H1 (cell line): ENCODE measurements at regions not wholly inside any gene's neighbourhood (a gene's known extent, or its start where the extent isn't known, plus 50 kb on each side); places are given as distances from the start of the nearest gene placed in this dataset.

Source experiments
- CTCF ChIA-PET: fragments of 300-600 bp; sonication (Branson Sonifier 250); formaldehyde crosslinking; loops from one replicate; lab custom pipeline; 2021; ENCODE audit not compliant: partially characterized antibody; lab: Charles Lee
- POLR2A ChIA-PET: fragments of 300-600 bp; sonication (Branson Sonifier 250); formaldehyde crosslinking; loops from one replicate; lab custom pipeline; 2021; ENCODE audit warnings: inconsistent platforms; ENCODE audit not compliant: partially characterized antibody; lab: Charles Lee
- DNase-seq, 2 experiments: peaks; one replicate each; pipeline versions ENCODE4 v3.0.0 to v3.0.0-alpha.2; 2010 to 2022; ENCODE audit warnings: low spot score in 2 of 2, low read depth in 1 of 2, mixed read lengths in 1 of 2
- FAIRE-seq: peaks from 2 replicates; lab custom pipeline; 2011; peaks lifted over from hg19 to GRCh38; lab: Jason Lieb, UNC
- H2AFZ ChIP-seq: 2 replicates; pipeline ENCODE4 v1.8.1; 2012; ENCODE audit warnings: low read length, inconsistent platforms
- H2AK5ac ChIP-seq: 2 replicates; pipeline ENCODE4 v1.6.1; 2013; ENCODE audit warnings: low read depth, low read length
- H2BK120ac ChIP-seq: replicated peaks from 2 replicates; pipeline ENCODE3; 2013; ENCODE audit warnings: low read depth, low read length, inconsistent platforms
- H2BK12ac ChIP-seq: 2 replicates; pipeline ENCODE4 v1.6.1; 2013; ENCODE audit warnings: low read depth, low read length
- H2BK15ac ChIP-seq: 2 replicates; pipeline ENCODE4 v1.6.1; 2013; ENCODE audit warnings: low read length
- H2BK20ac ChIP-seq: 2 replicates; pipeline ENCODE4 v1.6.1; 2013; ENCODE audit warnings: low read length
- H2BK5ac ChIP-seq: 2 replicates; pipeline ENCODE4 v1.6.1; 2013; ENCODE audit warnings: low read depth, low read length
- H3K14ac ChIP-seq: 2 replicates; pipeline ENCODE4 v1.6.1; 2013; ENCODE audit warnings: inconsistent platforms; ENCODE audit not compliant: insufficient read length
- H3K18ac ChIP-seq: 2 replicates; pipeline ENCODE4 v1.6.1; 2013; ENCODE audit warnings: low read length; ENCODE audit errors: extremely low read depth
- H3K23ac ChIP-seq: 2 replicates; pipeline ENCODE4 v1.6.1; 2013; ENCODE audit warnings: inconsistent platforms; ENCODE audit not compliant: insufficient read length
- H3K23me2 ChIP-seq: 2 replicates; pipeline ENCODE4 v1.6.1; 2013; ENCODE audit warnings: low read depth, low read length
- H3K27ac ChIP-seq: 2 replicates; pipeline ENCODE4 v1.6.1; 2011; ENCODE audit warnings: low read depth, low read length, inconsistent platforms
- H3K27me3 ChIP-seq, 4 experiments: replicated peaks in 1 of 4; 1 replicate in 1 of 4; 2 replicates in 3 of 4; pipeline versions ENCODE4 v1.6.1 to v1.8.1; 2011 to 2013; ENCODE audit warnings: low read length in 3 of 4, mild to moderate bottlenecking in 3 of 4, inconsistent platforms in 2 of 4, mixed read lengths in 2 of 4, moderate library complexity in 1 of 4; ENCODE audit not compliant: control insufficient read depth in 3 of 4, insufficient read depth in 3 of 4; ENCODE audit errors: extremely low read depth in 1 of 4
- H3K36me3 ChIP-seq, 4 experiments: 2 replicates each; pipeline versions ENCODE4 v1.6.1 to v1.8.1; 2011 to 2013; ENCODE audit warnings: mild to moderate bottlenecking in 4 of 4, low read length in 3 of 4, moderate library complexity in 2 of 4, control low read depth in 1 of 4, inconsistent platforms in 1 of 4; ENCODE audit not compliant: insufficient read depth in 4 of 4, control insufficient read depth in 2 of 4
- H3K4ac ChIP-seq: replicated peaks from 2 replicates; pipeline ENCODE3; 2013; ENCODE audit warnings: low read length, low read depth, mixed read lengths, inconsistent platforms; ENCODE audit not compliant: insufficient read length
- H3K4me1 ChIP-seq, 4 experiments: replicated peaks in 1 of 4; 1 replicate in 1 of 4; 2 replicates in 3 of 4; pipeline versions ENCODE4 v1.6.1 to v1.8.1; 2011 to 2013; ENCODE audit warnings: low read length in 3 of 4, inconsistent platforms in 2 of 4, mixed read lengths in 1 of 4; ENCODE audit not compliant: insufficient read depth in 4 of 4, control insufficient read depth in 3 of 4
- H3K4me2 ChIP-seq, 2 experiments: 2 replicates each; pipeline versions ENCODE4 v1.6.1 to v1.8.1; 2011 to 2013; ENCODE audit warnings: low read depth in 2 of 2, low read length in 2 of 2, control low read depth in 1 of 2, inconsistent platforms in 1 of 2, mild to moderate bottlenecking in 1 of 2; ENCODE audit not compliant: insufficient read depth in 1 of 2
- H3K4me3 ChIP-seq, 4 experiments: fragments of 200-600, 300-600 bp in 1 of 4; sonication (generic), shearing (Covaris generic), sonication (Bioruptor Twin) in 1 of 4; 2 replicates each; pipeline versions ENCODE4 v1.5.1 to v1.8.1; 2011 to 2016; ENCODE audit warnings: low read length in 4 of 4, low read depth in 3 of 4, control low read depth in 2 of 4, inconsistent platforms in 2 of 4, mild to moderate bottlenecking in 2 of 4, mixed read lengths in 1 of 4, moderate library complexity in 1 of 4; ENCODE audit not compliant: insufficient read depth in 2 of 4; ENCODE audit errors: extremely low read depth in 1 of 4
- H3K56ac ChIP-seq: replicated peaks from 2 replicates; pipeline ENCODE3; 2013; ENCODE audit warnings: low read depth, mild to moderate bottlenecking, mixed read lengths, low read length, inconsistent platforms; ENCODE audit not compliant: insufficient read length
- H3K79me1 ChIP-seq: 2 replicates; pipeline ENCODE4 v1.6.1; 2013; ENCODE audit warnings: low read depth, low read length, control low read depth
- H3K79me2 ChIP-seq, 2 experiments: 2 replicates each; pipeline versions ENCODE4 v1.6.1 to v1.8.1; 2012 to 2013; ENCODE audit warnings: low read length in 2 of 2, mild to moderate bottlenecking in 2 of 2, inconsistent platforms in 1 of 2; ENCODE audit not compliant: insufficient read depth in 2 of 2, control insufficient read depth in 1 of 2
- H3K9ac ChIP-seq, 4 experiments: replicated peaks in 1 of 4; 1 replicate in 1 of 4; 2 replicates in 3 of 4; pipeline versions ENCODE4 v1.6.1 to v1.8.1; 2011 to 2013; ENCODE audit warnings: low read depth in 3 of 4, low read length in 3 of 4, control low read depth in 2 of 4, mild to moderate bottlenecking in 2 of 4, moderate library complexity in 2 of 4, inconsistent platforms in 1 of 4; ENCODE audit errors: extremely low read depth in 1 of 4
- H3K9me3 ChIP-seq, 2 experiments: 2 replicates each; pipeline versions ENCODE4 v1.6.1 to v1.8.1; 2012 to 2013; ENCODE audit warnings: mild to moderate bottlenecking in 2 of 2, moderate library complexity in 2 of 2, control low read depth in 1 of 2, inconsistent platforms in 1 of 2, low read depth in 1 of 2, low read length in 1 of 2, mixed read lengths in 1 of 2; ENCODE audit not compliant: insufficient read depth in 2 of 2
- H4K20me1 ChIP-seq, 2 experiments: replicated peaks in 1 of 2; 2 replicates each; pipeline versions ENCODE3 to v1.8.1; 2011 to 2013; ENCODE audit warnings: inconsistent platforms in 2 of 2, low read length in 2 of 2, mild to moderate bottlenecking in 1 of 2; ENCODE audit not compliant: insufficient read depth in 2 of 2, control insufficient read depth in 1 of 2
- H4K5ac ChIP-seq: 2 replicates; pipeline ENCODE4 v1.6.1; 2013; ENCODE audit warnings: low read length, low read depth, mixed read lengths, inconsistent platforms; ENCODE audit not compliant: insufficient read length
- H4K8ac ChIP-seq: 2 replicates; pipeline ENCODE4 v1.8.0; 2013; ENCODE audit warnings: mild to moderate bottlenecking, moderate library complexity, low read length, inconsistent platforms; ENCODE audit not compliant: insufficient read depth; ENCODE audit errors: extremely low read depth
- H4K91ac ChIP-seq: replicated peaks from 2 replicates; pipeline ENCODE3; 2013; ENCODE audit warnings: low read length, mixed read lengths, inconsistent platforms; ENCODE audit not compliant: insufficient read length
- JUN ChIP-seq: IDR thresholded peaks from 2 replicates; pipeline ENCODE4 v1.6.1; 2011; ENCODE audit warnings: low read depth, mild to moderate bottlenecking, improper control_type of control experiment, low read length
- POLR2A ChIP-seq, 2 experiments: IDR thresholded peaks; 1 replicate in 1 of 2; 2 replicates in 1 of 2; pipeline ENCODE4 v1.6.1; 2011; ENCODE audit warnings: low read depth in 2 of 2, low read length in 2 of 2, mild to moderate bottlenecking in 2 of 2; ENCODE audit errors: control extremely low read depth in 1 of 2
- SAP30 ChIP-seq: fragments of 300-600 bp; sonication (generic); IDR thresholded peaks from 2 replicates; pipeline ENCODE4 v1.7.1; 2012; ENCODE audit warnings: low read length, moderate library complexity, mild to moderate bottlenecking, inconsistent platforms; ENCODE audit not compliant: insufficient read depth, insufficient replicate concordance
- SP1 ChIP-seq: IDR thresholded peaks from 2 replicates; pipeline ENCODE4 v1.6.1; 2011; ENCODE audit warnings: low read depth, low read length
- WGBS, 2 experiments: shearing (Covaris generic) in 1 of 2; methylation state at CpG; one replicate each; pipeline versions ENCODE4 v1.1.6 to v1.1.7; 2013 to 2015; ENCODE audit warnings: low lambda C conversion rate in 2 of 2, mixed read lengths in 2 of 2, inconsistent platforms in 1 of 2, low coverage in 1 of 2, missing lambda C conversion rate in 1 of 2; ENCODE audit not compliant: insufficient replicate concordance in 2 of 2, insufficient coverage in 1 of 2, insufficient read length in 1 of 2; ENCODE audit errors: extremely low coverage in 1 of 2, missing lambda C conversion rate in 1 of 2; 5-methylcytosine and 5-hydroxymethylcytosine counted together

- H3K14ac ChIP-seq: no peak overlapping the region
- H2AFZ ChIP-seq: no peak overlapping the region; the same call in 1 of the 2 replicates
- no peak overlapping the region for H2AK5ac ChIP-seq
- H3K23me2 ChIP-seq: no peaks in the 10 kb centered on the region
- peaks cover 0 to 3% (median under 1%) of the 10 kb centered on the region in 4 experiments; a peak in 1 of 7 replicates for H3K4me1 ChIP-seq
- no peak overlapping the region for H2BK12ac ChIP-seq
- H2BK5ac ChIP-seq: no peak overlapping the region
- H3K79me1 ChIP-seq: no peaks in the 10 kb centered on the region
- no peak overlapping the region for H3K18ac ChIP-seq
- no peak overlapping the region for H3K9ac ChIP-seq
- no peaks in the 10 kb centered on the region for H3K79me2 ChIP-seq
- no peak overlapping the region for H3K4ac ChIP-seq
- CTCF ChIA-PET: no interaction called here
- no peak overlapping the region for H4K5ac ChIP-seq
- H2BK20ac ChIP-seq: no peak overlapping the region
- no peak overlapping the region for H3K23ac ChIP-seq
- H2BK15ac ChIP-seq: no peak overlapping the region
- POLR2A ChIA-PET: no interaction called here
- H3K27ac ChIP-seq: no peak overlapping the region
- no peak overlapping the region for H4K91ac ChIP-seq
- WGBS, 2 experiments: 94% methylated on average over 15 of the region's 15 CpGs; no CpG with 5 or more reads in 1 of the 2 experiments
- no peak overlapping the region; a peak in 1 of 4 replicates for H3K4me2 ChIP-seq
- TF ChIP-seq SP1 (no peak), JUN (no peak), SAP30 (no peak), POLR2A (IDR thresholded peaks at IDR 0.05; ENCODE audit: control extremely low read depth in 1 of 2, low read depth in 2 of 2, low read length in 2 of 2) (no peak)
- H4K8ac ChIP-seq: no peak overlapping the region
- no peaks in the 10 kb centered on the region for H3K9me3 ChIP-seq
- DNase-seq: no peak
- H3K36me3 ChIP-seq: no peaks in the 10 kb centered on the region
- peaks cover 0 to 3% (median 2%) of the 10 kb centered on the region in 4 experiments; a peak in 3 of 7 replicates for H3K27me3 ChIP-seq
- H2BK120ac ChIP-seq: no peak overlapping the region
- no peak for FAIRE-seq
- no peak overlapping the region for H3K4me3 ChIP-seq
- H4K20me1 ChIP-seq: no peaks in the 10 kb centered on the region
- H3K56ac ChIP-seq: no peak overlapping the region
Observed at GRCh38 chr2:199660167-199660566, 190.8 kb downstream of the FTCDNL1 start.
